ENCODE measurements at regions not wholly inside any gene's neighbourhood (a gene's known extent, or its start where the extent isn't known, plus 50 kb on each side); places are given as distances from the start of the nearest gene placed in this dataset.

DNA sequence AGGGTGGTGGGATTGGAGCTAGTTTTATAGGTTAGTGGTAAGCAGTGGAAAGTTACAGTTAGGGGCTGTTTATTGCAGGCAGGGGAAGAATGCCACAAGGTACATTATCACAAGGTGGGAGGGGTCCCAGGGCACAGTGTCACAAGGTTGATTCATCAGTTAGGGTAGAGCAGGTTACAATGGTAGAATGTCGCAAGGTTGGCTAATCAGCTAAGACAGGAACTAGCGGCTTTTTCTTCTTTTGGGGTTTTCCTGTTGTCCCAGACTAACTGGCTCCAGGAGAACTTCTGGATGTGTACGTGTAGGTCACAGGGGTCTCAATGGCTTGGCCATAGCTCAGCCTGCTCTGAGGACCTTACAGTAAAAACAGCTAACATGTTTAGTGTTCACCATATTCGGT lies 1221.1 kb downstream of the SLITRK1 start:
- no peaks in the 10 kb centered on the region for H3K36me3 ChIP-seq (ENCODE audit: control insufficient read depth in 2 of 3, insufficient read depth in 3 of 3, low read length in 3 of 3)
- no peak overlapping the region for H3K9ac ChIP-seq (ENCODE audit: low read length in 3 of 3)
- no peak for TF ChIP-seq CTCF (IDR thresholded peaks at IDR 0.05; ENCODE audit: borderline replicate concordance, extremely low read depth, insufficient read depth)
- DNase-seq: no peak
- H3K27ac ChIP-seq (ENCODE audit: low read depth in 2 of 2, low read length in 2 of 2): no peak overlapping the region
- no peaks in the 10 kb centered on the region for H3K9me3 ChIP-seq (ENCODE audit: control insufficient read depth in 2 of 3, insufficient read depth in 1 of 3, low read length in 3 of 3)
- H3K4me1 ChIP-seq (ENCODE audit: control insufficient read depth in 2 of 3, insufficient read depth in 2 of 3, low read depth in 1 of 3, low read length in 3 of 3): no peaks in the 10 kb centered on the region
- intact Hi-C loops (cut with DNase I): no loop called here
- H3K4me3 ChIP-seq (ENCODE audit: low read length in 3 of 3): no peak overlapping the region
- no peak for FAIRE-seq
- H3K27me3 ChIP-seq (ENCODE audit: control insufficient read depth, insufficient read depth, low read length): no peaks in the 10 kb centered on the region

DNA sequence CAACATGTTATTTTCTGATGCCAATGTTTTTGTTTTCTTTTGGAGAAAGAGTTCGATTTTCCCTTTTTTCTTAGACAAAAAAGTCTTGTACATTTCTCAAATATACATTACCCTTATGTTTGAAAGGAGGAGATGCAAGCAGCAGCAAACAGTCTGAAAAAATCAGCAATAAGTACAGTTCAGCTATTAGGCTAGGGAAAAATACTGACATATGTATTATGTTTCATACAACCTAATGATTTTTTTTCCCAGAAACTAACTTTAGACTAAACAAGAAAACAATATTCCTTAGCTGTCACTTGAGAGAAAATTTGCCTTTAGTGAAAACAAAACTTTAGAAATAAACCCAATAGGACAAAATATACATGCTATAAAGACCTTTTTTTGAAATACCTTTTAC lies 1223.5 kb downstream of the SLITRK1 start:
- no peak overlapping the region for H3K9ac ChIP-seq (ENCODE audit: low read length in 3 of 3)
- intact Hi-C loops (cut with DNase I): no loop called here
- no peaks in the 10 kb centered on the region for H3K4me1 ChIP-seq (ENCODE audit: control insufficient read depth in 2 of 3, insufficient read depth in 2 of 3, low read depth in 1 of 3, low read length in 3 of 3)
- FAIRE-seq (no peak), DNase-seq (no peak)
- no peak overlapping the region for H3K27ac ChIP-seq (ENCODE audit: low read depth in 2 of 2, low read length in 2 of 2)
- no peaks in the 10 kb centered on the region for H3K27me3 ChIP-seq (ENCODE audit: control insufficient read depth, insufficient read depth, low read length)
- no peaks in the 10 kb centered on the region for H3K9me3 ChIP-seq (ENCODE audit: control insufficient read depth in 2 of 3, insufficient read depth in 1 of 3, low read length in 3 of 3)
- TF ChIP-seq CTCF (IDR thresholded peaks at IDR 0.05; ENCODE audit: borderline replicate concordance, extremely low read depth, insufficient read depth): no peak
- H3K4me3 ChIP-seq (ENCODE audit: low read length in 3 of 3): no peak overlapping the region
- H3K36me3 ChIP-seq (ENCODE audit: control insufficient read depth in 2 of 3, insufficient read depth in 3 of 3, low read length in 3 of 3): no peaks in the 10 kb centered on the region

DNA sequence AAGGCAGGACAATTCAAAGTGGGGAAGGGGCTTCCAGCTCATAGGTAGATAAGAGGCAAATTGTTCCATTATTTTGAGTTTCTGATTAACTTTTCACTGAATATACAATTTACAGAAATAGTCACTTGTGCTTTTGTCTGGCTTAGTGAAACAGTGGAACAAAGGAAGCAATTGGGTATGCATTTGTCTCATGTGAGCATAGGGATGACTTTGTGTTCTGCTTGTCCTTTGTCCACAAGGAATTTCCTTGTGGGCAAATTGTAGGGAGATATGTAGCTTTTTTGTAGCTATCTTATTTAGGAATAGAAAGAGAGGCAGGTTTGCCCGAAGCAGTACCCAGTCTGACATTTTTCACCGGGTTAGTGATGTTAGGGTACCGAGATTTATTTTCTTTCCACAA lies 1224.8 kb downstream of the SLITRK1 start:
- no peak for TF ChIP-seq CTCF (IDR thresholded peaks at IDR 0.05; ENCODE audit: borderline replicate concordance, extremely low read depth, insufficient read depth)
- FAIRE-seq (no peak), DNase-seq (no peak)
- intact Hi-C loops (cut with DNase I): no loop called here
- H3K4me1 ChIP-seq (ENCODE audit: control insufficient read depth in 2 of 3, insufficient read depth in 2 of 3, low read depth in 1 of 3, low read length in 3 of 3): no peaks in the 10 kb centered on the region
- H3K36me3 ChIP-seq (ENCODE audit: control insufficient read depth in 2 of 3, insufficient read depth in 3 of 3, low read length in 3 of 3): no peaks in the 10 kb centered on the region
- H3K27ac ChIP-seq (ENCODE audit: low read depth in 2 of 2, low read length in 2 of 2): no peak overlapping the region
- H3K9me3 ChIP-seq (ENCODE audit: control insufficient read depth in 2 of 3, insufficient read depth in 1 of 3, low read length in 3 of 3): no peaks in the 10 kb centered on the region
- H3K9ac ChIP-seq (ENCODE audit: low read length in 3 of 3): no peak overlapping the region
- no peak overlapping the region for H3K4me3 ChIP-seq (ENCODE audit: low read length in 3 of 3)
- H3K27me3 ChIP-seq (ENCODE audit: control insufficient read depth, insufficient read depth, low read length): no peaks in the 10 kb centered on the region
